HG02840 (cell line): ENCODE measurements at regions not wholly inside any gene's neighbourhood (a gene's known extent, or its start where the extent isn't known, plus 50 kb on each side); places are given as distances from the start of the nearest gene placed in this dataset.

Source experiments
- ATAC-seq: cut with Tn5 transposase; IDR thresholded peaks from one replicate; pipeline ENCODE4 v1.9.1; 2021; ENCODE audit warnings: mild to moderate bottlenecking, moderate library complexity, moderate number of reproducible peaks; ENCODE audit not compliant: unreplicated experiment, low FRiP score

GRCh38 chr20:22985239-22985778 is 49.8 kb upstream of the SSTR4 start:
- no peak for ATAC-seq
